OCI-LY3 (cell line): ENCODE measurements at regions not wholly inside any gene's neighbourhood (a gene's known extent, or its start where the extent isn't known, plus 50 kb on each side); places are given as distances from the start of the nearest gene placed in this dataset.

Source experiments
- H2AFZ ChIP-seq: fragments of 200-600, 300-600 bp; shearing (Covaris generic); 2 replicates; pipeline ENCODE4 v1.6.0; 2014; ENCODE audit warnings: antibody characterized with exemption, low read depth, low read length
- H3K27ac ChIP-seq: fragments of 200-600, 300-600 bp; sonication (generic); 2 replicates; pipeline ENCODE4 v1.5.1; 2014; ENCODE audit warnings: mild to moderate bottlenecking, low read length, moderate library complexity, mixed read lengths
- H3K27me3 ChIP-seq: fragments of 200-600, 300-600 bp; sonication (generic); 2 replicates; pipeline ENCODE4 v1.6.1; 2014; ENCODE audit warnings: low read depth, low read length, mixed read lengths
- H3K36me3 ChIP-seq: fragments of 200-600, 300-600 bp; sonication (generic); replicated peaks from 2 replicates; pipeline ENCODE3; 2014; ENCODE audit warnings: low read depth, low read length, mixed read lengths
- H3K4me1 ChIP-seq: fragments of 300-600, 200-600 bp; sonication (generic); 2 replicates; pipeline ENCODE4 v1.6.1; 2014; ENCODE audit warnings: low read length, mixed read lengths
- H3K4me2 ChIP-seq: fragments of 200-600, 300-600 bp; sonication (generic); 2 replicates; pipeline ENCODE4 v1.6.1; 2014; ENCODE audit warnings: low read length, mixed read lengths
- H3K4me3 ChIP-seq: fragments of 300-600, 200-600 bp; sonication (generic); 2 replicates; pipeline ENCODE4 v1.5.1; 2014; ENCODE audit warnings: antibody characterized with exemption, mild to moderate bottlenecking, low read length, moderate library complexity
- H3K79me2 ChIP-seq: fragments of 300-600, 200-600 bp; shearing (Covaris generic); 2 replicates; pipeline ENCODE4 v1.6.1; 2014; ENCODE audit warnings: mild to moderate bottlenecking, low read length, mixed read lengths
- H3K9ac ChIP-seq: fragments of 300-600, 200-600 bp; shearing (Covaris generic); 2 replicates; pipeline ENCODE4 v1.6.0; 2014; ENCODE audit warnings: mild to moderate bottlenecking, low read length, moderate library complexity
- H3K9me3 ChIP-seq: fragments of 200-600, 300-600 bp; shearing (Covaris generic); 2 replicates; pipeline ENCODE4 v1.6.1; 2014; ENCODE audit warnings: low read length, mixed read lengths; ENCODE audit not compliant: insufficient read depth
- H4K20me1 ChIP-seq: fragments of 200-600, 300-600 bp; sonication (generic); 2 replicates; pipeline ENCODE4 v1.6.1; 2016; ENCODE audit warnings: low read length, mixed read lengths; ENCODE audit not compliant: insufficient read depth
- CTCF ChIP-seq: fragments of 200-600, 300-600 bp; sonication (generic); IDR thresholded peaks from 2 replicates; pipeline ENCODE4 v1.5.1; 2014; ENCODE audit warnings: antibody characterized with exemption, low read length, low read depth
- EZH2phosphoT487 ChIP-seq: fragments of 200-600 bp; shearing (Covaris generic); IDR thresholded peaks from 2 replicates; pipeline ENCODE4 v1.6.1; 2018; ENCODE audit warnings: antibody characterized with exemption, mixed run types, low read depth

DNA sequence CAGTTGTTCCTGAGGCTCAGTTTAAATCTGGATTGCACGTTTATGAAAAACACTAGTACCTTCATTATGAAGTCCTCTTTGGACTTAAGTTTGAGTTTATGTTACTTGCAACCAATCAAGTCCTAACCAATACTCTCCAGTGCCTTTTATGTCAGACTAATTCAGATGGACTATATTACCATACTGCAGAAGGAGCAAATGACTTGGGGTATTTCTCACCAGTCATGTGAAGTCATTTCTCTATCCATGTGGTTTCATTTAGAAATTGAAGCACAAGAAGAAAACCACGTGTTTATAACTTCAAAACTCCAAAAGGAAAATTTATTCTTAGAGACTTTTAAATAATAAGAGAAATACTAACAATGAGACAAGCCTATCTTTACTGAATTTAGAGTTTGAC, 201.6 kb downstream of the MBL2 start:
- no peak overlapping the region for H3K4me2 ChIP-seq
- H3K79me2 ChIP-seq, result no peaks in the 10 kb centered on the region
- no peaks in the 10 kb centered on the region for H3K27me3 ChIP-seq
- no peaks in the 10 kb centered on the region for H3K9me3 ChIP-seq
- no peaks in the 10 kb centered on the region for H3K36me3 ChIP-seq
- no peak overlapping the region for H3K4me3 ChIP-seq
- no peak overlapping the region for H2AFZ ChIP-seq
- H3K4me1 ChIP-seq, result peaks cover 14% of the 10 kb centered on the region
- no peaks in the 10 kb centered on the region for H4K20me1 ChIP-seq
- no peak overlapping the region for H3K27ac ChIP-seq
- TF ChIP-seq EZH2phosphoT487, result no peak
- no peak for TF ChIP-seq CTCF
- H3K9ac ChIP-seq, result no peak overlapping the region

DNA sequence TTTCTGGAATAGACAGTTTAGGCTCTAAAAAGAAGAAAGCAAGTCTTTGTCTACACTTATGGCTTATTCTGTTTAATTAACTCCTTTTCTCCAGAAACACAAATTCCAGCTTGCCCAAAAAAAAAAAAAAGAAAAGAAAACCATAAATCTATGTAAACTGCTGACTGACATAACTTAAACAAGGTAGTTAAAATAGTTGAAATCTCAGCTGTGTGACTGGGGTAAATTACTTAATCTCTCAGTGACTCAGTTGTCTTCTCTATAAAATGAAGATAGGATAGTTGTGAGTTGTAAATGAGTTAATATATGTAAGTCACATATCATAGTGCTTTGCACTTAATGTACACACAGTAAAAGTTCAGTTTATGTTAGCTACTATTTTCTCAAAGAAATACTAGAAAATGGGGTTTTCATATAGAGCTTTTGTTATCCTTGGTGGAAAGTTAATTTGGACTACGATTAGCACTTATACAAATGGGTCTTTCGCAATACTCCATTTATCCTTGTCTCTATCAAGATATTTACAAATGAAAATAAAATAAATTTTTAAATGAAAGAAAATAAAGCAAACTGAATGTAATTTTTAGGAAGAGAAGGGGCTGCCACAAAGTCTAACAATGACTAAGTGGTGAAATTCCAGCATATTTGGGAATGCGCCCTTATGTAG, 200.9 kb downstream of the MBL2 start:
- H3K79me2 ChIP-seq, result no peaks in the 10 kb centered on the region
- peaks cover 13% of the 10 kb centered on the region for H3K4me1 ChIP-seq
- no peaks in the 10 kb centered on the region for H3K36me3 ChIP-seq
- TF ChIP-seq CTCF (no peak), EZH2phosphoT487 (no peak)
- H3K9ac ChIP-seq, result no peak overlapping the region
- H2AFZ ChIP-seq, result no peak overlapping the region
- no peaks in the 10 kb centered on the region for H3K27me3 ChIP-seq
- H3K4me2 ChIP-seq, result no peak overlapping the region
- no peak overlapping the region for H3K27ac ChIP-seq
- no peaks in the 10 kb centered on the region for H4K20me1 ChIP-seq
- no peak overlapping the region for H3K4me3 ChIP-seq
- no peaks in the 10 kb centered on the region for H3K9me3 ChIP-seq

DNA sequence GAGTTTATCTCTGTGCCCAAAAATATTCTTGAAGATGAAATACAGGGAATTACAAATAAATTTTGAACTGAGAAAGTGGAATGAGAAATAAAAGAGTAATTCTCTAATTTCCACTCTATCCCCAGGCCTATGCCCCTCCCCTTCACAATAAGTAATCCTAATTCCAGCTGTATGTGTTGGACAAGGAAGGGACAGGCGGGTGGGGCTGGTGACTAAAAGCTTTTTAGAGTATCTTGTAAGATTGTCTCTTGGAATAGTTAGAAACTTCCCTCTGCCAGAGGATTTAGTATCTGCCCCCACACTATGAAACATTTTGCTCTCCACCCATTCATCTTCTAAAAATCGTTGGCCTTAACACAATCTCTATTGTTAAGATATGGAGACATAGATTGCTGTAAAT, 199.2 kb downstream of the MBL2 start:
- no peaks in the 10 kb centered on the region for H4K20me1 ChIP-seq
- H3K9ac ChIP-seq, result no peak overlapping the region
- H3K9me3 ChIP-seq, result no peaks in the 10 kb centered on the region
- H3K4me3 ChIP-seq, result no peak overlapping the region
- no peaks in the 10 kb centered on the region for H3K36me3 ChIP-seq
- peaks cover 11% of the 10 kb centered on the region for H3K4me1 ChIP-seq
- TF ChIP-seq EZH2phosphoT487 (no peak), CTCF (no peak)
- H2AFZ ChIP-seq, result no peak overlapping the region
- H3K79me2 ChIP-seq, result no peaks in the 10 kb centered on the region
- H3K27me3 ChIP-seq, result no peaks in the 10 kb centered on the region
- H3K27ac ChIP-seq, result no peak overlapping the region
- no peak overlapping the region for H3K4me2 ChIP-seq

DNA sequence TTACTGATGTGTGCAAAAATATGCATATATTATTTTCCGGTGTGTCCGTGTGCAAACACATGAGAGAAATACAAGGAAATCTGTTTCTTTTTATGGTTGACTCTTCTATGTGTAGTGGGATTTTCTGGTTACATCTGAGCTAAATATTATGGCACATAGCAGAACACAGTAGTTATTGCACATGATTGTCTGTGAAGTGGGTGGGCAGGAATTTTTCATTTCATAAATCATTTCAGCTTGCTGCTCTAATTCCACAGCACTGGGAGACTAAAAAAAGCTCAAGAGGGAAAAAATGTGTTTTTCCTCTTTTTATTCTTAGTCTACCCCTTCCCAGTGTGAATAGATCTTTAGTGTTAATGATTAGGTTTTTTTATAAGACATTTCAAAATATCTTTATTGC, 197.9 kb downstream of the MBL2 start:
- Histone ChIP-seq H3K27ac (no peak overlapping the region), H3K4me3 (no peak overlapping the region), H3K9ac (no peak overlapping the region), H3K4me1 (peaks cover 11% of the 10 kb centered on the region), H3K4me2 (no peak overlapping the region), H3K79me2 (no peaks in the 10 kb centered on the region), H3K9me3 (no peaks in the 10 kb centered on the region), H4K20me1 (no peaks in the 10 kb centered on the region), H3K36me3 (no peaks in the 10 kb centered on the region), H3K27me3 (no peaks in the 10 kb centered on the region), H2AFZ (no peak overlapping the region)
- no peak for TF ChIP-seq EZH2phosphoT487
- no peak for TF ChIP-seq CTCF
